Neural cell (in vitro differentiated cells): ENCODE measurements at regions not wholly inside any gene's neighbourhood (a gene's known extent, or its start where the extent isn't known, plus 50 kb on each side); places are given as distances from the start of the nearest gene placed in this dataset.

ENCODE experiments used
- H2AFZ ChIP-seq: fragments of 200-600, 300-800 bp; sonication (generic), shearing (Covaris generic); 2 replicates; pipeline ENCODE4 v1.6.0; 2014; ENCODE audit warnings: low read depth, mild to moderate bottlenecking, antibody characterized with exemption, low read length, moderate library complexity
- H3F3A ChIP-seq: fragments of 200-600 bp; shearing (Covaris generic); 2 replicates; pipeline ENCODE4 v1.6.1; 2016; ENCODE audit warnings: mild to moderate bottlenecking, moderate library complexity, mixed read lengths, antibody characterized with exemption, low read length; ENCODE audit not compliant: insufficient read depth, poor library complexity, severe bottlenecking
- H3K27ac ChIP-seq: fragments of 200-600, 300-800 bp; sonication (generic), shearing (Covaris generic); 2 replicates; pipeline ENCODE4 v1.5.1; 2014; ENCODE audit warnings: mild to moderate bottlenecking, low read length, moderate library complexity
- H3K27me3 ChIP-seq: fragments of 300-800, 200-600 bp; sonication (generic), shearing (Covaris generic); 2 replicates; pipeline ENCODE4 v1.6.0; 2014; ENCODE audit warnings: mild to moderate bottlenecking, low read depth, low read length, moderate library complexity; ENCODE audit not compliant: insufficient read depth
- H3K36me3 ChIP-seq: fragments of 300-800, 200-600 bp; sonication (generic), shearing (Covaris generic); 2 replicates; pipeline ENCODE4 v1.5.1; 2014; ENCODE audit warnings: mild to moderate bottlenecking, antibody characterized with exemption, low read length, moderate library complexity; ENCODE audit not compliant: insufficient read depth
- H3K4me2 ChIP-seq: fragments of 300-800, 200-600 bp; sonication (generic), shearing (Covaris generic); 2 replicates; pipeline ENCODE4 v1.6.0; 2014; ENCODE audit warnings: mild to moderate bottlenecking, low read length
- H3K4me3 ChIP-seq: fragments of 300-800, 200-600 bp; sonication (generic), shearing (Covaris generic); 2 replicates; pipeline ENCODE4 v1.5.1; 2014; ENCODE audit warnings: mild to moderate bottlenecking, low read length, moderate library complexity
- H3K79me2 ChIP-seq: fragments of 200-600 bp; shearing (Covaris generic); replicated peaks from 2 replicates; pipeline ENCODE4 v1.6.0; 2014; ENCODE audit warnings: mild to moderate bottlenecking, low read length, moderate library complexity; ENCODE audit not compliant: insufficient read depth
- H3K9ac ChIP-seq: fragments of 300-800, 200-600 bp; sonication (generic), shearing (Covaris generic); 2 replicates; pipeline ENCODE4 v1.6.1; 2016; ENCODE audit warnings: mild to moderate bottlenecking, low read length, mixed read lengths
- H3K9me2 ChIP-seq: fragments of 200-600 bp; shearing (Covaris generic); 2 replicates; pipeline ENCODE4 v1.6.1; 2016; ENCODE audit warnings: mild to moderate bottlenecking, low read length, mixed read lengths; ENCODE audit not compliant: insufficient read depth
- H3K9me3 ChIP-seq: fragments of 200-600, 300-800 bp; sonication (generic), shearing (Covaris generic); 2 replicates; pipeline ENCODE4 v1.6.1; 2016; ENCODE audit warnings: mild to moderate bottlenecking, mixed run types, low read length, moderate library complexity, mixed read lengths
- H4K20me1 ChIP-seq: fragments of 200-600 bp; shearing (Covaris generic); 2 replicates; pipeline ENCODE4 v1.6.1; 2016; ENCODE audit warnings: mild to moderate bottlenecking, mixed run types; ENCODE audit not compliant: insufficient read depth
- CTCF ChIP-seq: fragments of 450-650 bp; IDR thresholded peaks from 2 replicates; pipeline ENCODE4 v1.5.1; 2014; ENCODE audit warnings: antibody characterized with exemption, mild to moderate bottlenecking, moderate library complexity; ENCODE audit not compliant: poor library complexity, severe bottlenecking
- EP300 ChIP-seq: fragments of 450-650 bp; conservative IDR thresholded peaks from 2 replicates; pipeline ENCODE4 v1.6.1; 2014; ENCODE audit warnings: antibody characterized with exemption, mild to moderate bottlenecking, moderate library complexity; ENCODE audit not compliant: poor library complexity, severe bottlenecking
- EZH2 ChIP-seq: fragments of 200-600, 300-800 bp; shearing (Covaris generic), sonication (generic); IDR thresholded peaks from 2 replicates; pipeline ENCODE4 v1.6.1; 2014; ENCODE audit warnings: antibody characterized with exemption, low read length, borderline replicate concordance, mild to moderate bottlenecking; ENCODE audit not compliant: insufficient read depth, poor library complexity, severe bottlenecking
- MXI1 ChIP-seq: fragments of 450-650 bp; conservative IDR thresholded peaks from 2 replicates; pipeline ENCODE4 v1.6.1; 2014; ENCODE audit warnings: antibody characterized with exemption, mild to moderate bottlenecking; ENCODE audit not compliant: poor library complexity, severe bottlenecking
- POLR2AphosphoS5 ChIP-seq: IDR thresholded peaks from 2 replicates; pipeline ENCODE4 v1.6.1; 2012
- RAD21 ChIP-seq: fragments of 450-650 bp; conservative IDR thresholded peaks from 2 replicates; pipeline ENCODE4 v1.6.1; 2014; ENCODE audit warnings: antibody characterized with exemption, mild to moderate bottlenecking, moderate library complexity
- SMC3 ChIP-seq: fragments of 450-650 bp; conservative IDR thresholded peaks from 2 replicates; pipeline ENCODE4 v1.6.1; 2014; ENCODE audit warnings: antibody characterized with exemption, mild to moderate bottlenecking, moderate library complexity; ENCODE audit not compliant: poor library complexity
- TAF1 ChIP-seq: IDR thresholded peaks from 2 replicates; pipeline ENCODE4 v1.6.1; 2012; ENCODE audit warnings: low read depth
- TF ChIP-seq, protein P1 (sequence below): IDR thresholded peaks from 2 replicates; pipeline ENCODE4 v1.6.1; 2012; ENCODE audit warnings: borderline replicate concordance

- Histone ChIP-seq H3K36me3 (no peaks in the 10 kb centered on the region), H3K4me2 (no peak overlapping the region), H3K4me3 (no peak overlapping the region), H4K20me1 (no peaks in the 10 kb centered on the region), H3K27ac (no peak overlapping the region), H3K27me3 (no peaks in the 10 kb centered on the region), H3K9me2 (no peaks in the 10 kb centered on the region), H3F3A (no peaks in the 10 kb centered on the region), H3K79me2 (no peaks in the 10 kb centered on the region), H3K9ac (no peak overlapping the region), H2AFZ (no peak overlapping the region), H3K9me3 (no peaks in the 10 kb centered on the region)
- TF ChIP-seq EZH2: no peak
- TF ChIP-seq TAF1: no peak
- no peak for TF ChIP-seq RAD21
- no peak for TF ChIP-seq EP300
- no peak for TF ChIP-seq SMC3
These were observed 158.9 kb upstream of the FREM1 start for GRCh38 chr9:15069106-15069505.

GRCh38 chr9:15068261-15068660 is 158.0 kb upstream of the FREM1 start:
- no peak overlapping the region for H3K9ac ChIP-seq
- H3K4me2 ChIP-seq: no peak overlapping the region
- H3K36me3 ChIP-seq: no peaks in the 10 kb centered on the region
- H3K27ac ChIP-seq: no peak overlapping the region
- H3K9me3 ChIP-seq: no peaks in the 10 kb centered on the region
- H2AFZ ChIP-seq: no peak overlapping the region
- no peaks in the 10 kb centered on the region for H4K20me1 ChIP-seq
- no peaks in the 10 kb centered on the region for H3K27me3 ChIP-seq
- no peaks in the 10 kb centered on the region for H3F3A ChIP-seq
- no peaks in the 10 kb centered on the region for H3K9me2 ChIP-seq
- H3K79me2 ChIP-seq: no peaks in the 10 kb centered on the region
- H3K4me3 ChIP-seq: no peak overlapping the region
- TF ChIP-seq EZH2 (no peak), TAF1 (no peak), POLR2AphosphoS5 (no peak), CTCF (no peak), RAD21 (no peak), SMC3 (no peak), EP300 (no peak)
- TF ChIP-seq, protein P1, sequence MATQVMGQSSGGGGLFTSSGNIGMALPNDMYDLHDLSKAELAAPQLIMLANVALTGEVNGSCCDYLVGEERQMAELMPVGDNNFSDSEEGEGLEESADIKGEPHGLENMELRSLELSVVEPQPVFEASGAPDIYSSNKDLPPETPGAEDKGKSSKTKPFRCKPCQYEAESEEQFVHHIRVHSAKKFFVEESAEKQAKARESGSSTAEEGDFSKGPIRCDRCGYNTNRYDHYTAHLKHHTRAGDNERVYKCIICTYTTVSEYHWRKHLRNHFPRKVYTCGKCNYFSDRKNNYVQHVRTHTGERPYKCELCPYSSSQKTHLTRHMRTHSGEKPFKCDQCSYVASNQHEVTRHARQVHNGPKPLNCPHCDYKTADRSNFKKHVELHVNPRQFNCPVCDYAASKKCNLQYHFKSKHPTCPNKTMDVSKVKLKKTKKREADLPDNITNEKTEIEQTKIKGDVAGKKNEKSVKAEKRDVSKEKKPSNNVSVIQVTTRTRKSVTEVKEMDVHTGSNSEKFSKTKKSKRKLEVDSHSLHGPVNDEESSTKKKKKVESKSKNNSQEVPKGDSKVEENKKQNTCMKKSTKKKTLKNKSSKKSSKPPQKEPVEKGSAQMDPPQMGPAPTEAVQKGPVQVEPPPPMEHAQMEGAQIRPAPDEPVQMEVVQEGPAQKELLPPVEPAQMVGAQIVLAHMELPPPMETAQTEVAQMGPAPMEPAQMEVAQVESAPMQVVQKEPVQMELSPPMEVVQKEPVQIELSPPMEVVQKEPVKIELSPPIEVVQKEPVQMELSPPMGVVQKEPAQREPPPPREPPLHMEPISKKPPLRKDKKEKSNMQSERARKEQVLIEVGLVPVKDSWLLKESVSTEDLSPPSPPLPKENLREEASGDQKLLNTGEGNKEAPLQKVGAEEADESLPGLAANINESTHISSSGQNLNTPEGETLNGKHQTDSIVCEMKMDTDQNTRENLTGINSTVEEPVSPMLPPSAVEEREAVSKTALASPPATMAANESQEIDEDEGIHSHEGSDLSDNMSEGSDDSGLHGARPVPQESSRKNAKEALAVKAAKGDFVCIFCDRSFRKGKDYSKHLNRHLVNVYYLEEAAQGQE: no peak

DNA sequence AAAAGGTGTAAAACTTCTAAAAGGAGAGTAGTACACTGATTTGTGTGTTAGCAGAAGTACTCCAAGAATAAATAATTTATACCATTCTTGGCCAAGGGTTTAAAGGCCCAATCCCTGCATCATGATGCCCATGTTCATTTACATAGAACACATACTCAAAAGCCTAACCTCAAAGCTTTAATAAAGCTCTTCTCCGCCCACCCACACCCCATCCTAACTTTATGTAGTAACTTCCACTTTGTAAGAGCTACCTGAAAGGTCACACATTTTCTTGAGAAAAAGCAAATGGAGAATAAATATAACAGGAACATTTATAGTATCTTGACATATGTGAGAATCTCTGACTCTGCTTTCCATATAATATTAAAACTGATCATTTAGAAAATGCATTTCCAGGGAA is 148.8 kb upstream of the FREM1 start:
- no peak for TF ChIP-seq TAF1
- no peak for TF ChIP-seq RAD21
- TF ChIP-seq POLR2AphosphoS5: no peak
- no peak for TF ChIP-seq SMC3
- TF ChIP-seq, protein P1: no peak
- TF ChIP-seq CTCF: no peak
- TF ChIP-seq EP300: no peak
- TF ChIP-seq MXI1: no peak
- no peak for TF ChIP-seq EZH2
- H3K4me2 ChIP-seq: no peak overlapping the region
- no peaks in the 10 kb centered on the region for H3K9me2 ChIP-seq
- H3K4me3 ChIP-seq: no peak overlapping the region
- no peaks in the 10 kb centered on the region for H4K20me1 ChIP-seq
- no peaks in the 10 kb centered on the region for H3K27me3 ChIP-seq
- no peak overlapping the region for H3K9ac ChIP-seq
- H3K79me2 ChIP-seq: no peaks in the 10 kb centered on the region
- H3K27ac ChIP-seq: no peak overlapping the region
- H3F3A ChIP-seq: no peaks in the 10 kb centered on the region
- no peak overlapping the region for H2AFZ ChIP-seq
- H3K9me3 ChIP-seq: no peaks in the 10 kb centered on the region
- H3K36me3 ChIP-seq: no peaks in the 10 kb centered on the region
